ENCODE measurements at regions not wholly inside any gene's neighbourhood (a gene's known extent, or its start where the extent isn't known, plus 50 kb on each side); places are given as distances from the start of the nearest gene placed in this dataset.

DNA sequence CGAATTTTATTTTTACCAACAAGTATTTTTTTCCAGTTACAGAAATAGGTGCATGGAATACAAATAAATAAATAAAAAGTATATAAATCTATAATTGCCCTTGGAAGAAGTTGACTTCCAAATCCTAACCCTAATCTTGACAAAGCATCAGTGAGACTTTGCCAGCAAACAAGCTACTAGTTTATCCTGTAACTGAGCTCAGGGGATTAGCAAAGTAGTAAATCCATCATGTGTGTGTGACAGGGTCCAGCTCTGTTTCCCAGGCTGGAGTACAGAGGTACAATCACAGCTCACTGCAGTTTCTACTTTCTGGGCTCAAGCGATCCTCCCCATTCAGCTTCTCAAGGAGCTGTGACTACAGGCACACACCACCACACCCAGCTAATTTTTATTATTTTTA, 948.0 kb upstream of the CNTNAP5 start:
- Histone ChIP-seq H3K79me2 (ENCODE audit: control insufficient read depth in 1 of 2, insufficient read depth in 2 of 2, low read length in 2 of 2) (no peaks in the 10 kb centered on the region), H3K27ac (ENCODE audit: low read depth, low read length) (no peak overlapping the region), H4K20me1 (replicated peaks in 1 of 2; ENCODE audit: control insufficient read depth in 1 of 2, insufficient read depth in 2 of 2, low read length in 2 of 2) (no peaks in the 10 kb centered on the region), H3K4ac (replicated peaks; ENCODE audit: insufficient read length, low read depth, low read length) (no peak overlapping the region), H3K79me1 (ENCODE audit: low read depth, low read length) (no peaks in the 10 kb centered on the region), H2BK5ac (ENCODE audit: low read depth, low read length) (no peak overlapping the region), H3K18ac (ENCODE audit: extremely low read depth, low read length) (no peak overlapping the region), H3K9ac (replicated peaks in 1 of 4; ENCODE audit: extremely low read depth in 1 of 4, low read depth in 3 of 4, low read length in 3 of 4) (no peak overlapping the region), H3K4me3 (ENCODE audit: extremely low read depth in 1 of 4, insufficient read depth in 2 of 4, low read depth in 3 of 4, low read length in 4 of 4) (no peak overlapping the region), H4K5ac (ENCODE audit: insufficient read length, low read depth, low read length) (no peak overlapping the region), H3K14ac (ENCODE audit: insufficient read length) (no peak overlapping the region), H4K8ac (ENCODE audit: extremely low read depth, insufficient read depth, low read length) (no peak overlapping the region), H2AK5ac (ENCODE audit: low read depth, low read length) (no peak overlapping the region), H4K91ac (replicated peaks; ENCODE audit: insufficient read length, low read length) (no peak overlapping the region), H3K4me2 (ENCODE audit: insufficient read depth in 1 of 2, low read depth in 2 of 2, low read length in 2 of 2) (no peak overlapping the region), H2BK120ac (replicated peaks; ENCODE audit: low read depth, low read length) (no peak overlapping the region), H3K56ac (replicated peaks; ENCODE audit: insufficient read length, low read depth, low read length) (no peak overlapping the region), H3K9me3 (ENCODE audit: insufficient read depth in 2 of 2, low read depth in 1 of 2, low read length in 1 of 2) (0 out of 4 replicates have a peak, but pooled peaks cover 0 to 3% of the 10 kb centered on the region in 2 experiments), H3K27me3 (replicated peaks in 1 of 4; ENCODE audit: control insufficient read depth in 3 of 4, extremely low read depth in 1 of 4, insufficient read depth in 3 of 4, low read length in 3 of 4) (no peaks in the 10 kb centered on the region), H2BK15ac (ENCODE audit: low read length) (no peak overlapping the region), H2BK20ac (ENCODE audit: low read length) (no peak overlapping the region), H3K36me3 (ENCODE audit: control insufficient read depth in 2 of 4, insufficient read depth in 4 of 4, low read length in 3 of 4) (no peaks in the 10 kb centered on the region), H2AFZ (ENCODE audit: low read length) (no peak overlapping the region), H3K23me2 (ENCODE audit: low read depth, low read length) (no peaks in the 10 kb centered on the region), H3K23ac (ENCODE audit: insufficient read length) (no peak overlapping the region), H2BK12ac (ENCODE audit: low read depth, low read length) (no peak overlapping the region), H3K4me1 (replicated peaks in 1 of 4; ENCODE audit: control insufficient read depth in 3 of 4, insufficient read depth in 4 of 4, low read length in 3 of 4) (no peaks in the 10 kb centered on the region)
- TF ChIP-seq, protein P1, sequence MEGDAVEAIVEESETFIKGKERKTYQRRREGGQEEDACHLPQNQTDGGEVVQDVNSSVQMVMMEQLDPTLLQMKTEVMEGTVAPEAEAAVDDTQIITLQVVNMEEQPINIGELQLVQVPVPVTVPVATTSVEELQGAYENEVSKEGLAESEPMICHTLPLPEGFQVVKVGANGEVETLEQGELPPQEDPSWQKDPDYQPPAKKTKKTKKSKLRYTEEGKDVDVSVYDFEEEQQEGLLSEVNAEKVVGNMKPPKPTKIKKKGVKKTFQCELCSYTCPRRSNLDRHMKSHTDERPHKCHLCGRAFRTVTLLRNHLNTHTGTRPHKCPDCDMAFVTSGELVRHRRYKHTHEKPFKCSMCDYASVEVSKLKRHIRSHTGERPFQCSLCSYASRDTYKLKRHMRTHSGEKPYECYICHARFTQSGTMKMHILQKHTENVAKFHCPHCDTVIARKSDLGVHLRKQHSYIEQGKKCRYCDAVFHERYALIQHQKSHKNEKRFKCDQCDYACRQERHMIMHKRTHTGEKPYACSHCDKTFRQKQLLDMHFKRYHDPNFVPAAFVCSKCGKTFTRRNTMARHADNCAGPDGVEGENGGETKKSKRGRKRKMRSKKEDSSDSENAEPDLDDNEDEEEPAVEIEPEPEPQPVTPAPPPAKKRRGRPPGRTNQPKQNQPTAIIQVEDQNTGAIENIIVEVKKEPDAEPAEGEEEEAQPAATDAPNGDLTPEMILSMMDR (IDR thresholded peaks at IDR 0.05; ENCODE audit: control extremely low read depth in 1 of 3, insufficient read depth in 1 of 3, low read depth in 1 of 3, low read length in 3 of 3) = no peak
- TF ChIP-seq FOSL1 (IDR thresholded peaks at IDR 0.05; ENCODE audit: insufficient read depth, low read depth, low read length) (no peak), EGR1 (IDR thresholded peaks at IDR 0.05; ENCODE audit: borderline replicate concordance, low read depth, low read length) (no peak)
- TF ChIP-seq, protein P2, sequence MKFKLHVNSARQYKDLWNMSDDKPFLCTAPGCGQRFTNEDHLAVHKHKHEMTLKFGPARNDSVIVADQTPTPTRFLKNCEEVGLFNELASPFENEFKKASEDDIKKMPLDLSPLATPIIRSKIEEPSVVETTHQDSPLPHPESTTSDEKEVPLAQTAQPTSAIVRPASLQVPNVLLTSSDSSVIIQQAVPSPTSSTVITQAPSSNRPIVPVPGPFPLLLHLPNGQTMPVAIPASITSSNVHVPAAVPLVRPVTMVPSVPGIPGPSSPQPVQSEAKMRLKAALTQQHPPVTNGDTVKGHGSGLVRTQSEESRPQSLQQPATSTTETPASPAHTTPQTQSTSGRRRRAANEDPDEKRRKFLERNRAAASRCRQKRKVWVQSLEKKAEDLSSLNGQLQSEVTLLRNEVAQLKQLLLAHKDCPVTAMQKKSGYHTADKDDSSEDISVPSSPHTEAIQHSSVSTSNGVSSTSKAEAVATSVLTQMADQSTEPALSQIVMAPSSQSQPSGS (IDR thresholded peaks at IDR 0.05; ENCODE audit: low read length) = no peak
- CTCF ChIA-PET (ENCODE audit: partially characterized antibody) = no interaction called here
- POLR2A ChIA-PET (ENCODE audit: partially characterized antibody) = no interaction called here
- DNase-seq (ENCODE audit: low read depth in 1 of 2, low spot score in 2 of 2) (no peak), FAIRE-seq (no peak)
- 86% methylated on average over 2 of the region's 2 CpGs; no CpG with 5 or more reads in 1 of the 2 experiments for WGBS, 2 experiments (ENCODE audit: extremely low coverage in 1 of 2, insufficient coverage in 1 of 2, insufficient read length in 1 of 2, insufficient replicate concordance in 2 of 2, low coverage in 1 of 2, low lambda C conversion rate in 2 of 2, missing lambda C conversion rate in 1 of 2)
